ENCODE measurements at regions not wholly inside any gene's neighbourhood (a gene's known extent, or its start where the extent isn't known, plus 50 kb on each side); places are given as distances from the start of the nearest gene placed in this dataset.

DNA sequence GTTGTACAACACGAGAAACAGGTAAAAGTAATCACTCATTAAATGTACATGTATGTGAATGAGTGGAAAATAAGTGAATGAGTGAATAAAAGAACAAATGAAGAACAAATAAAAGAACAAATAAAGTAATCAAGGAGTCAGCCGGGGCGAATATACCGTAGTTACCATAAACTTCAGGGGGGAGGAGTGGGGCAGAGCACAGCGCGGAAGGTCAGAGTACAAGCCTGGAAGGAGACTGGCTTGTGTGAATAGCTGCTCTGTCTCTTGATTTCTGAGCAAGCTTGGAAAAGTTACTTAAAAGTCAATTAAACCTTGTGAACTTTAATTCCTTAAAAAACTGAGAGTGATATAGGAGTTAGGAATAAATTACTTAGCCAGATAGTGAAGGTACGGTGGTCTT lies 466.5 kb upstream of the CNTN4 start:
- no peaks in the 10 kb centered on the region for H3K9me3 ChIP-seq
- intact Hi-C loops (cut with micrococcal nuclease; ENCODE audit: unreplicated experiment) = no loop called here
- Mint-ChIP-seq H3K27ac (ENCODE audit: unreplicated experiment) (no peak overlapping the region), H3K4me3 (ENCODE audit: unreplicated experiment) (no peak overlapping the region), H3K4me1 (ENCODE audit: low read depth, unreplicated experiment) (no peaks in the 10 kb centered on the region), H3K36me3 (ENCODE audit: insufficient read depth, unreplicated experiment) (no peaks in the 10 kb centered on the region), H3K27me3 (ENCODE audit: insufficient read depth, unreplicated experiment) (peaks cover 2% of the 10 kb centered on the region), H3K9me3 (ENCODE audit: unreplicated experiment) (no peaks in the 10 kb centered on the region)
- H3K4me3 ChIP-seq (ENCODE audit: low read depth, low read length) = no peak overlapping the region
- TF ChIP-seq, protein P1, sequence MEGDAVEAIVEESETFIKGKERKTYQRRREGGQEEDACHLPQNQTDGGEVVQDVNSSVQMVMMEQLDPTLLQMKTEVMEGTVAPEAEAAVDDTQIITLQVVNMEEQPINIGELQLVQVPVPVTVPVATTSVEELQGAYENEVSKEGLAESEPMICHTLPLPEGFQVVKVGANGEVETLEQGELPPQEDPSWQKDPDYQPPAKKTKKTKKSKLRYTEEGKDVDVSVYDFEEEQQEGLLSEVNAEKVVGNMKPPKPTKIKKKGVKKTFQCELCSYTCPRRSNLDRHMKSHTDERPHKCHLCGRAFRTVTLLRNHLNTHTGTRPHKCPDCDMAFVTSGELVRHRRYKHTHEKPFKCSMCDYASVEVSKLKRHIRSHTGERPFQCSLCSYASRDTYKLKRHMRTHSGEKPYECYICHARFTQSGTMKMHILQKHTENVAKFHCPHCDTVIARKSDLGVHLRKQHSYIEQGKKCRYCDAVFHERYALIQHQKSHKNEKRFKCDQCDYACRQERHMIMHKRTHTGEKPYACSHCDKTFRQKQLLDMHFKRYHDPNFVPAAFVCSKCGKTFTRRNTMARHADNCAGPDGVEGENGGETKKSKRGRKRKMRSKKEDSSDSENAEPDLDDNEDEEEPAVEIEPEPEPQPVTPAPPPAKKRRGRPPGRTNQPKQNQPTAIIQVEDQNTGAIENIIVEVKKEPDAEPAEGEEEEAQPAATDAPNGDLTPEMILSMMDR (IDR thresholded peaks at IDR 0.05; ENCODE audit: insufficient read depth in 1 of 2, low read depth in 1 of 2, low read length in 1 of 2, severe bottlenecking in 1 of 2, unreplicated experiment in 1 of 2) = no peak
- POLR2A ChIA-PET = no interaction called here
- BruUV-seq (replicated peaks) = no TSS peak
- no peaks in the 10 kb centered on the region for H3K4me1 ChIP-seq
- no peaks in the 10 kb centered on the region for H3K36me3 ChIP-seq (ENCODE audit: control insufficient read depth, insufficient read depth, low read length)
- CTCF ChIA-PET = no interaction called here
- no peak for DNase-seq
- no peaks in the 10 kb centered on the region for H3K27me3 ChIP-seq (replicated peaks; ENCODE audit: control insufficient read depth, insufficient read depth, low read length)

DNA sequence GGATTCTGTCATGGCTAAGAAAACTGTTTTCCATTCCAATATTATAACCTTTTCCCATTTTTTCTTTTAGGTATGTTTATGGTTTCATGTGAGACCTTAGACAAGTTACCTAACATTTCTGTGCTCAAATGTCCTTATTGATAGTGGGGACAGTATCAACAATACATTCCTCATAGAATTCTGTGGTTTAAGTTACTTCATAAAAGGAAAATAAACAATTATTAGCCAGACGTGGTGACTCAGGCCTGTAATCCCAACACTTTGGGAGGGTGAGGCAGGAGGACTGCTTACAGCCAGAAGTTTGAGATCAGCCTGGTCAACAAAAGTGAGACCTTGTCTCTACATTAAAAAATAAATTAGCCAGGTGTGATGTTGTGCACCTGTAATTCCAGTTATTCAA lies 436.8 kb upstream of the CNTN4 start:
- BruUV-seq (replicated peaks) = no TSS peak
- intact Hi-C loops (cut with micrococcal nuclease; ENCODE audit: unreplicated experiment) = no loop called here
- ChIA-PET CTCF (no interaction called here), POLR2A (no interaction called here)
- H3K27me3 Mint-ChIP-seq (ENCODE audit: insufficient read depth, unreplicated experiment) = peaks cover 3% of the 10 kb centered on the region
- no peaks in the 10 kb centered on the region for H3K4me1 Mint-ChIP-seq (ENCODE audit: low read depth, unreplicated experiment)
- H3K4me1 ChIP-seq = no peaks in the 10 kb centered on the region
- H3K4me3 ChIP-seq (ENCODE audit: low read depth, low read length) = no peak overlapping the region
- TF ChIP-seq, protein P1 (IDR thresholded peaks at IDR 0.05; ENCODE audit: insufficient read depth in 1 of 2, low read depth in 1 of 2, low read length in 1 of 2, severe bottlenecking in 1 of 2, unreplicated experiment in 1 of 2) = no peak
- H3K27me3 ChIP-seq (replicated peaks; ENCODE audit: control insufficient read depth, insufficient read depth, low read length) = no peaks in the 10 kb centered on the region
- no peaks in the 10 kb centered on the region for H3K36me3 ChIP-seq (ENCODE audit: control insufficient read depth, insufficient read depth, low read length)
- H3K9me3 ChIP-seq = no peaks in the 10 kb centered on the region
- no peak overlapping the region for H3K27ac Mint-ChIP-seq (ENCODE audit: unreplicated experiment)
- H3K4me3 Mint-ChIP-seq (ENCODE audit: unreplicated experiment) = no peak overlapping the region
- no peak for DNase-seq
- H3K9me3 Mint-ChIP-seq (ENCODE audit: unreplicated experiment) = no peaks in the 10 kb centered on the region
- H3K36me3 Mint-ChIP-seq (ENCODE audit: insufficient read depth, unreplicated experiment) = no peaks in the 10 kb centered on the region

DNA sequence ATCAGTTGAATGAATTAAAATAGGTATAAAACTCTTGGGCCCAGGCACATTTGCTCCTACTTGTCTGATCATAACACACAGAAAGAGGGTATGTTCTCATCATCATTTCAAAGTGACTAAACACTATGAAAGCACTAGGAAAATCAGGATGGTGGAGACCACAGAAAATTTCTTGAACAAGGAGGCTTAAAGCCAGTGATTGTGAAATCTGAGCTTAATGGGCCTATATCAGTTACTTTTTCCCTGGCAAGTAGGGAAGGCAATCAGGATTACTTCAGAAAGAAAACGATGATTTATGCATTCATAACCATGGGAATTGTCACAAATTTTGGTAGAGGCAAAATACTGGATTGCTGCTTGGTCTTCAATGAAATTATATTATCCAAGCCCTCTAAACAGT lies 434.4 kb upstream of the CNTN4 start:
- TF ChIP-seq, protein P1 (IDR thresholded peaks at IDR 0.05; ENCODE audit: insufficient read depth in 1 of 2, low read depth in 1 of 2, low read length in 1 of 2, severe bottlenecking in 1 of 2, unreplicated experiment in 1 of 2) = no peak
- Histone ChIP-seq H3K27me3 (replicated peaks; ENCODE audit: control insufficient read depth, insufficient read depth, low read length) (no peaks in the 10 kb centered on the region), H3K9me3 (no peaks in the 10 kb centered on the region), H3K4me1 (no peaks in the 10 kb centered on the region), H3K36me3 (ENCODE audit: control insufficient read depth, insufficient read depth, low read length) (no peaks in the 10 kb centered on the region), H3K4me3 (ENCODE audit: low read depth, low read length) (no peak overlapping the region)
- Mint-ChIP-seq H3K36me3 (ENCODE audit: insufficient read depth, unreplicated experiment) (no peaks in the 10 kb centered on the region), H3K9me3 (ENCODE audit: unreplicated experiment) (no peaks in the 10 kb centered on the region), H3K4me3 (ENCODE audit: unreplicated experiment) (no peak overlapping the region), H3K27ac (ENCODE audit: unreplicated experiment) (no peak overlapping the region), H3K27me3 (ENCODE audit: insufficient read depth, unreplicated experiment) (peaks cover 2% of the 10 kb centered on the region), H3K4me1 (ENCODE audit: low read depth, unreplicated experiment) (no peaks in the 10 kb centered on the region)
- no TSS peak for BruUV-seq (replicated peaks)
- ChIA-PET POLR2A (no interaction called here), CTCF (no interaction called here)
- intact Hi-C loops (cut with micrococcal nuclease; ENCODE audit: unreplicated experiment) = no loop called here
- DNase-seq = no peak
